CD14-positive monocyte (primary cell): ENCODE measurements at regions not wholly inside any gene's neighbourhood (a gene's known extent, or its start where the extent isn't known, plus 50 kb on each side); places are given as distances from the start of the nearest gene placed in this dataset.

Experiments used
- DNase-seq, 3 donors: peaks; one replicate each; pipeline ENCODE4 v3.0.0-alpha.2; 2011 to 2022
- H2AFZ ChIP-seq: 2 replicates; pipeline ENCODE4 v1.6.0; 2012; ENCODE audit warnings: mild to moderate bottlenecking, low read depth, low read length, inconsistent platforms; ENCODE audit not compliant: insufficient read depth, poor library complexity, severe bottlenecking
- H3K27ac ChIP-seq, 2 donors: 1 replicate in 1 of 2; 2 replicates in 1 of 2; pipeline ENCODE4 v1.5.1; 2012 to 2013; ENCODE audit warnings: low read length in 2 of 2, control low read depth in 1 of 2, inconsistent platforms in 1 of 2, low read depth in 1 of 2, mild to moderate bottlenecking in 1 of 2
- H3K27me3 ChIP-seq, 2 donors: one replicate each; pipeline versions ENCODE4 v1.6.0 to v1.6.1; 2011 to 2013; ENCODE audit warnings: low read length in 2 of 2; ENCODE audit not compliant: control insufficient read depth in 2 of 2, insufficient read depth in 2 of 2
- H3K36me3 ChIP-seq, 2 donors: replicated peaks in 1 of 2; 1 replicate in 1 of 2; 2 replicates in 1 of 2; pipeline versions ENCODE4 v1.5.1 to v1.6.1; 2012 to 2013; ENCODE audit warnings: low read length in 2 of 2, control low read depth in 1 of 2, inconsistent platforms in 1 of 2, mild to moderate bottlenecking in 1 of 2; ENCODE audit not compliant: insufficient read depth in 2 of 2, control insufficient read depth in 1 of 2
- H3K4me1 ChIP-seq, 2 donors: 1 replicate in 1 of 2; 2 replicates in 1 of 2; pipeline versions ENCODE4 v1.5.1 to v1.6.1; 2012 to 2013; ENCODE audit warnings: low read length in 2 of 2, control low read depth in 1 of 2, inconsistent platforms in 1 of 2, mild to moderate bottlenecking in 1 of 2, moderate library complexity in 1 of 2; ENCODE audit not compliant: insufficient read depth in 2 of 2, control insufficient read depth in 1 of 2
- H3K4me2 ChIP-seq: replicated peaks from 2 replicates; pipeline ENCODE3; 2012; ENCODE audit warnings: low read length, moderate library complexity, mild to moderate bottlenecking; ENCODE audit not compliant: poor library complexity, severe bottlenecking; ENCODE audit errors: extremely low read depth
- H3K4me3 ChIP-seq, 3 experiments: fragments of 200-600 bp in 1 of 3; sonication (generic) in 1 of 3; replicated peaks in 1 of 3; 1 replicate in 2 of 3; 2 replicates in 1 of 3; pipeline ENCODE4 v1.5.1; 2011 to 2013; ENCODE audit warnings: low read length in 3 of 3, mild to moderate bottlenecking in 3 of 3, control low read depth in 2 of 3, low read depth in 2 of 3, inconsistent platforms in 1 of 3, moderate library complexity in 1 of 3
- H3K79me2 ChIP-seq: 2 replicates; pipeline ENCODE4 v1.6.0; 2012; ENCODE audit warnings: mild to moderate bottlenecking, control low read depth, inconsistent platforms, low read length, moderate library complexity; ENCODE audit not compliant: insufficient read depth
- H3K9ac ChIP-seq: 2 replicates; pipeline ENCODE4 v1.6.0; 2017; ENCODE audit warnings: low read length, mild to moderate bottlenecking; ENCODE audit not compliant: insufficient read depth, poor library complexity, severe bottlenecking
- H3K9me3 ChIP-seq, 2 donors: replicated peaks in 1 of 2; 1 replicate in 1 of 2; 2 replicates in 1 of 2; pipeline versions ENCODE4 v1.5.1 to v1.6.1; 2012 to 2013; ENCODE audit warnings: low read length in 2 of 2, control low read depth in 1 of 2; ENCODE audit not compliant: control insufficient read depth in 1 of 2, insufficient read depth in 1 of 2
- H4K20me1 ChIP-seq: 2 replicates; pipeline ENCODE4 v1.6.0; 2012; ENCODE audit warnings: mild to moderate bottlenecking, low read length, control low read depth, moderate library complexity; ENCODE audit not compliant: insufficient read depth
- H3K27ac Mint-ChIP-seq, 7 donors: one replicate each; pipeline ENCODE4 v1.8.0; 2020; ENCODE audit warnings: mild to moderate bottlenecking in 7 of 7, mixed read lengths in 7 of 7, moderate library complexity in 6 of 7, inconsistent platforms in 2 of 7
- H3K27me3 Mint-ChIP-seq, 3 donors: one replicate each; pipeline ENCODE4 v1.8.0; 2021 to 2022; ENCODE audit warnings: low read depth in 3 of 3, mild to moderate bottlenecking in 3 of 3, mixed read lengths in 3 of 3, moderate library complexity in 3 of 3, inconsistent platforms in 1 of 3
- H3K36me3 Mint-ChIP-seq, 2 donors: one replicate each; pipeline ENCODE4 v1.8.0; 2020; ENCODE audit warnings: mixed read lengths in 2 of 2, inconsistent platforms in 1 of 2, mild to moderate bottlenecking in 1 of 2
- H3K4me1 Mint-ChIP-seq: one replicate; pipeline ENCODE4 v1.8.0; 2020; ENCODE audit warnings: mild to moderate bottlenecking, mixed read lengths
- H3K4me3 Mint-ChIP-seq, 2 donors: one replicate each; pipeline ENCODE4 v1.8.0; 2020; ENCODE audit warnings: mild to moderate bottlenecking in 2 of 2, mixed read lengths in 2 of 2, moderate library complexity in 1 of 2
- H3K9me3 Mint-ChIP-seq, 7 donors: one replicate each; pipeline ENCODE4 v1.8.0; 2020 to 2022; ENCODE audit warnings: mixed read lengths in 7 of 7, mild to moderate bottlenecking in 6 of 7, moderate library complexity in 6 of 7, inconsistent platforms in 2 of 7
- WGBS: methylation state at CpG from one replicate; pipeline ENCODE4 v1.1.5; 2013; ENCODE audit warnings: missing lambda C conversion rate; ENCODE audit not compliant: insufficient coverage; 5-methylcytosine and 5-hydroxymethylcytosine counted together
- intact Hi-C, 2 donors: fragments of 100-400 bp; cut with micrococcal nuclease; formaldehyde crosslinking; loops; one replicate each; pipeline versions ENCODE4 v1.15.0 to v1.15.1; 2023
- TF ChIP-seq, protein P1 (sequence below): fragments of 200-600 bp; IDR thresholded peaks from one replicate; pipeline ENCODE4 v1.8.0; 2022; ENCODE audit warnings: antibody characterized with exemption, mild to moderate bottlenecking

GRCh38 chr1:195617106-195617505, 991.1 kb downstream of the KCNT2 start:
- no peak overlapping the region for H2AFZ ChIP-seq
- Mint-ChIP-seq H3K27ac (no peak overlapping the region), H3K9me3 (peaks cover 0 to 8% (median 3%) of the 10 kb centered on the region in 7 donors), H3K36me3 (no peaks in the 10 kb centered on the region), H3K27me3 (no peaks in the 10 kb centered on the region), H3K4me1 (no peaks in the 10 kb centered on the region), H3K4me3 (no peak overlapping the region)
- H3K9me3 ChIP-seq = peaks cover 0 to 5% of the 10 kb centered on the region in 2 donors
- DNase-seq = no peak
- H4K20me1 ChIP-seq = no peaks in the 10 kb centered on the region
- no peaks in the 10 kb centered on the region for H3K4me1 ChIP-seq
- no CpG with 5 or more reads among the region's 2 CpGs for WGBS
- H3K4me2 ChIP-seq = no peak overlapping the region
- intact Hi-C loops = no loop called here
- no peak overlapping the region for H3K9ac ChIP-seq
- no peak overlapping the region for H3K27ac ChIP-seq
- H3K27me3 ChIP-seq = no peaks in the 10 kb centered on the region
- H3K4me3 ChIP-seq = no peak overlapping the region
- H3K79me2 ChIP-seq = no peaks in the 10 kb centered on the region
- TF ChIP-seq, protein P1, sequence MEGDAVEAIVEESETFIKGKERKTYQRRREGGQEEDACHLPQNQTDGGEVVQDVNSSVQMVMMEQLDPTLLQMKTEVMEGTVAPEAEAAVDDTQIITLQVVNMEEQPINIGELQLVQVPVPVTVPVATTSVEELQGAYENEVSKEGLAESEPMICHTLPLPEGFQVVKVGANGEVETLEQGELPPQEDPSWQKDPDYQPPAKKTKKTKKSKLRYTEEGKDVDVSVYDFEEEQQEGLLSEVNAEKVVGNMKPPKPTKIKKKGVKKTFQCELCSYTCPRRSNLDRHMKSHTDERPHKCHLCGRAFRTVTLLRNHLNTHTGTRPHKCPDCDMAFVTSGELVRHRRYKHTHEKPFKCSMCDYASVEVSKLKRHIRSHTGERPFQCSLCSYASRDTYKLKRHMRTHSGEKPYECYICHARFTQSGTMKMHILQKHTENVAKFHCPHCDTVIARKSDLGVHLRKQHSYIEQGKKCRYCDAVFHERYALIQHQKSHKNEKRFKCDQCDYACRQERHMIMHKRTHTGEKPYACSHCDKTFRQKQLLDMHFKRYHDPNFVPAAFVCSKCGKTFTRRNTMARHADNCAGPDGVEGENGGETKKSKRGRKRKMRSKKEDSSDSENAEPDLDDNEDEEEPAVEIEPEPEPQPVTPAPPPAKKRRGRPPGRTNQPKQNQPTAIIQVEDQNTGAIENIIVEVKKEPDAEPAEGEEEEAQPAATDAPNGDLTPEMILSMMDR = no peak
- no peaks in the 10 kb centered on the region for H3K36me3 ChIP-seq

DNA sequence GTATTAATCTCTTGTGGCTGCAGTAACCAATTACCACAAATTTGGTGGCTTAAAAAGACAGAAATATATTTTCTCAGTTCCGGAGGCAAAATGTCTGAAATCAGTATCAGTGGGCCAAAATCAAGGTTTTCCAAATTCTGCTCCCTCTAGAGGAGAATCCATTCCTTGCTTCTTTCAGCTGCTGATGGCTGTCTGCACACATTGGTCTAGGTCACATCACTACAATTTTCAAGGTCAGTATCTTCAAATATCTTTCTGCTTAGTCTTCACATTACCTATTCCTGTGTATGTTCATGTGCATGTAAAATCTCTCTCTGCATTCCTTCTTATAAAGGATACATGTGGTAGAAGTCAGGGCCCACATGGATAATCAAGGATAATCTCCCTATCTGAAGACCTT, 999.4 kb downstream of the KCNT2 start:
- Histone ChIP-seq H2AFZ (no peak overlapping the region), H3K4me2 (no peak overlapping the region), H3K9ac (no peak overlapping the region), H3K79me2 (no peaks in the 10 kb centered on the region), H3K9me3 (peaks cover 0 to 4% of the 10 kb centered on the region in 2 donors), H4K20me1 (no peaks in the 10 kb centered on the region), H3K27ac (no peak overlapping the region), H3K27me3 (no peaks in the 10 kb centered on the region), H3K4me1 (no peaks in the 10 kb centered on the region), H3K36me3 (no peaks in the 10 kb centered on the region), H3K4me3 (no peak overlapping the region)
- Mint-ChIP-seq H3K27ac (no peak overlapping the region), H3K4me3 (no peak overlapping the region), H3K36me3 (no peaks in the 10 kb centered on the region), H3K4me1 (no peaks in the 10 kb centered on the region), H3K27me3 (no peaks in the 10 kb centered on the region), H3K9me3 (peaks cover 0 to 6% (median 2%) of the 10 kb centered on the region in 7 donors)
- no peak for DNase-seq
- intact Hi-C loops = no loop called here
- 100% methylated on average over 1 of the region's 1 CpG for WGBS
- TF ChIP-seq, protein P1 = no peak
